Peyer's patch (tissue), 4 donors: ENCODE measurements at regions not wholly inside any gene's neighbourhood (a gene's known extent, or its start where the extent isn't known, plus 50 kb on each side); places are given as distances from the start of the nearest gene placed in this dataset.

Experiments used
- POLR2A ChIP-seq, 2 donors: fragments of 450-650 bp; IDR thresholded peaks; one replicate each; pipeline ENCODE4 v1.5.1; 2017; ENCODE audit warnings: antibody characterized with exemption in 2 of 2, mild to moderate bottlenecking in 2 of 2, moderate library complexity in 2 of 2
- TF ChIP-seq, protein P1 (sequence below), 6 experiments: fragments of 450-650 bp in 4 of 6; fragments of 200-600 bp in 2 of 6; sonication (generic) in 1 of 6; IDR thresholded peaks; one replicate each; pipeline ENCODE4 v1.5.1; 2017 to 2019; ENCODE audit warnings: antibody characterized with exemption in 6 of 6, mild to moderate bottlenecking in 3 of 6, moderate library complexity in 1 of 6

- TF ChIP-seq, protein P1, sequence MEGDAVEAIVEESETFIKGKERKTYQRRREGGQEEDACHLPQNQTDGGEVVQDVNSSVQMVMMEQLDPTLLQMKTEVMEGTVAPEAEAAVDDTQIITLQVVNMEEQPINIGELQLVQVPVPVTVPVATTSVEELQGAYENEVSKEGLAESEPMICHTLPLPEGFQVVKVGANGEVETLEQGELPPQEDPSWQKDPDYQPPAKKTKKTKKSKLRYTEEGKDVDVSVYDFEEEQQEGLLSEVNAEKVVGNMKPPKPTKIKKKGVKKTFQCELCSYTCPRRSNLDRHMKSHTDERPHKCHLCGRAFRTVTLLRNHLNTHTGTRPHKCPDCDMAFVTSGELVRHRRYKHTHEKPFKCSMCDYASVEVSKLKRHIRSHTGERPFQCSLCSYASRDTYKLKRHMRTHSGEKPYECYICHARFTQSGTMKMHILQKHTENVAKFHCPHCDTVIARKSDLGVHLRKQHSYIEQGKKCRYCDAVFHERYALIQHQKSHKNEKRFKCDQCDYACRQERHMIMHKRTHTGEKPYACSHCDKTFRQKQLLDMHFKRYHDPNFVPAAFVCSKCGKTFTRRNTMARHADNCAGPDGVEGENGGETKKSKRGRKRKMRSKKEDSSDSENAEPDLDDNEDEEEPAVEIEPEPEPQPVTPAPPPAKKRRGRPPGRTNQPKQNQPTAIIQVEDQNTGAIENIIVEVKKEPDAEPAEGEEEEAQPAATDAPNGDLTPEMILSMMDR (IDR thresholded peaks at IDR 0.05) = no peak
- TF ChIP-seq POLR2A (IDR thresholded peaks at IDR 0.05) = no peak
Measured at GRCh38 chr3:137509354-137510045, 254.6 kb upstream of the SOX14 start.
